HepG2 (cell line): ENCODE measurements at regions not wholly inside any gene's neighbourhood (a gene's known extent, or its start where the extent isn't known, plus 50 kb on each side); places are given as distances from the start of the nearest gene placed in this dataset.

Experiments
- DMTF1 ChIP-seq: sonication (generic); formaldehyde crosslinking; IDR thresholded peaks from 2 replicates; pipeline ENCODE4 v1.4.0; 2020; ENCODE audit warnings: mild to moderate bottlenecking, missing genetic modification reagents
- SRY ChIP-seq: sonication (generic); formaldehyde crosslinking; IDR thresholded peaks from 2 replicates; pipeline ENCODE4 v1.8.0; 2022; ENCODE audit warnings: mild to moderate bottlenecking, missing genetic modification reagents
- ZNF407 ChIP-seq: sonication (generic); formaldehyde crosslinking; IDR thresholded peaks from one replicate; pipeline ENCODE4 v1.5.1; 2020; ENCODE audit warnings: mild to moderate bottlenecking, missing genetic modification reagents; ENCODE audit errors: not compliant biosample characterization
- TF ChIP-seq, protein P1 (sequence below): sonication (generic); formaldehyde crosslinking; IDR thresholded peaks from 2 replicates; pipeline ENCODE4 v1.5.1; 2020; ENCODE audit warnings: mild to moderate bottlenecking, missing genetic modification reagents, borderline replicate concordance
- TF ChIP-seq, protein P2 (sequence below): sonication (generic); formaldehyde crosslinking; IDR thresholded peaks from 2 replicates; pipeline ENCODE4 v1.5.0; 2020; ENCODE audit warnings: missing genetic modification reagents

GRCh38 chr1:5388622-5389021, 603.6 kb downstream of the NPHP4 start (continued):
- TF ChIP-seq DMTF1 (CRISPR knock-in tag) = no peak
- TF ChIP-seq SRY (CRISPR knock-in tag) = no peak
- TF ChIP-seq, protein P1, sequence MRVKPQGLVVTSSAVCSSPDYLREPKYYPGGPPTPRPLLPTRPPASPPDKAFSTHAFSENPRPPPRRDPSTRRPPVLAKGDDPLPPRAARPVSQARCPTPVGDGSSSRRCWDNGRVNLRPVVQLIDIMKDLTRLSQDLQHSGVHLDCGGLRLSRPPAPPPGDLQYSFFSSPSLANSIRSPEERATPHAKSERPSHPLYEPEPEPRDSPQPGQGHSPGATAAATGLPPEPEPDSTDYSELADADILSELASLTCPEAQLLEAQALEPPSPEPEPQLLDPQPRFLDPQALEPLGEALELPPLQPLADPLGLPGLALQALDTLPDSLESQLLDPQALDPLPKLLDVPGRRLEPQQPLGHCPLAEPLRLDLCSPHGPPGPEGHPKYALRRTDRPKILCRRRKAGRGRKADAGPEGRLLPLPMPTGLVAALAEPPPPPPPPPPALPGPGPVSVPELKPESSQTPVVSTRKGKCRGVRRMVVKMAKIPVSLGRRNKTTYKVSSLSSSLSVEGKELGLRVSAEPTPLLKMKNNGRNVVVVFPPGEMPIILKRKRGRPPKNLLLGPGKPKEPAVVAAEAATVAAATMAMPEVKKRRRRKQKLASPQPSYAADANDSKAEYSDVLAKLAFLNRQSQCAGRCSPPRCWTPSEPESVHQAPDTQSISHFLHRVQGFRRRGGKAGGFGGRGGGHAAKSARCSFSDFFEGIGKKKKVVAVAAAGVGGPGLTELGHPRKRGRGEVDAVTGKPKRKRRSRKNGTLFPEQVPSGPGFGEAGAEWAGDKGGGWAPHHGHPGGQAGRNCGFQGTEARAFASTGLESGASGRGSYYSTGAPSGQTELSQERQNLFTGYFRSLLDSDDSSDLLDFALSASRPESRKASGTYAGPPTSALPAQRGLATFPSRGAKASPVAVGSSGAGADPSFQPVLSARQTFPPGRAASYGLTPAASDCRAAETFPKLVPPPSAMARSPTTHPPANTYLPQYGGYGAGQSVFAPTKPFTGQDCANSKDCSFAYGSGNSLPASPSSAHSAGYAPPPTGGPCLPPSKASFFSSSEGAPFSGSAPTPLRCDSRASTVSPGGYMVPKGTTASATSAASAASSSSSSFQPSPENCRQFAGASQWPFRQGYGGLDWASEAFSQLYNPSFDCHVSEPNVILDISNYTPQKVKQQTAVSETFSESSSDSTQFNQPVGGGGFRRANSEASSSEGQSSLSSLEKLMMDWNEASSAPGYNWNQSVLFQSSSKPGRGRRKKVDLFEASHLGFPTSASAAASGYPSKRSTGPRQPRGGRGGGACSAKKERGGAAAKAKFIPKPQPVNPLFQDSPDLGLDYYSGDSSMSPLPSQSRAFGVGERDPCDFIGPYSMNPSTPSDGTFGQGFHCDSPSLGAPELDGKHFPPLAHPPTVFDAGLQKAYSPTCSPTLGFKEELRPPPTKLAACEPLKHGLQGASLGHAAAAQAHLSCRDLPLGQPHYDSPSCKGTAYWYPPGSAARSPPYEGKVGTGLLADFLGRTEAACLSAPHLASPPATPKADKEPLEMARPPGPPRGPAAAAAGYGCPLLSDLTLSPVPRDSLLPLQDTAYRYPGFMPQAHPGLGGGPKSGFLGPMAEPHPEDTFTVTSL (CRISPR knock-in tag) = no peak
- TF ChIP-seq, protein P2, sequence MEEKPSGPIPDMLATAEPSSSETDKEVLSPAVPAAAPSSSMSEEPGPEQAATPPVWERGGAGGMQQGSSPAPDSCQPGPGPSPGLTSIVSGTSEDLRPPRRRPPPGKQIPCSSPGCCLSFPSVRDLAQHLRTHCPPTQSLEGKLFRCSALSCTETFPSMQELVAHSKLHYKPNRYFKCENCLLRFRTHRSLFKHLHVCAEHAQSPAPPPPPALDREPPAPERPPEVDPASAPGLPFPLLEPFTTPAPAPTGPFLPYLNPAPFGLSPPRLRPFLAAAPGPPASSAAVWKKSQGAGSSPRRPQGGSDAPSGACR (CRISPR knock-in tag) = no peak
- TF ChIP-seq ZNF407 = no peak
- TF ChIP-seq, all 625 proteins: peak for 0
